Activated CD4-positive, alpha-beta T cell treated with anti-CD3 and anti-CD28 coated beads, Interleukin-2, amount 50 U/mL, for 4 hours (primary cell): ENCODE measurements at regions not wholly inside any gene's neighbourhood (a gene's known extent, or its start where the extent isn't known, plus 50 kb on each side); places are given as distances from the start of the nearest gene placed in this dataset.

ENCODE experiments used
- DNase-seq, 2 experiments: peaks; one replicate each; pipeline ENCODE4 v3.0.0-alpha.2; 2020

DNA sequence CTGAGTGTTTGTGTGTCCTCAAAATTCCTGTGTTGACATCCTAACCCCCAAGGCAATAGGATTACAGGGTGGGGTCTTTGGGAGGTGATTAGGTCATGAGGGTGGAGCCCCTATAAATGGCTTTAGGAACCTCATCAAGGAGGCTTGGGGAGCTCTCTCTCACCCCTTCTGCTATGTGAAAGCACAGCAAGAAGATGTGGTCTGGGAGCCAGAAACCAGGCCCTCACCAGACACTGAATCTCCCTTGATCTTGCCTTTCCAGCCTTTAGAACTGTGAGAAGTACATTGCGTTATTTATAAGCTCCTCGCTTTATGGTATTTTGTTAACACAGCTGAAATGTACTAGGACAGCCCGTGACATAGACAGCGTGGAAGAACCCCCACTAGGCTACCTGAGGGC is 712.0 kb upstream of the SGCG start:
- DNase-seq: no peak

DNA sequence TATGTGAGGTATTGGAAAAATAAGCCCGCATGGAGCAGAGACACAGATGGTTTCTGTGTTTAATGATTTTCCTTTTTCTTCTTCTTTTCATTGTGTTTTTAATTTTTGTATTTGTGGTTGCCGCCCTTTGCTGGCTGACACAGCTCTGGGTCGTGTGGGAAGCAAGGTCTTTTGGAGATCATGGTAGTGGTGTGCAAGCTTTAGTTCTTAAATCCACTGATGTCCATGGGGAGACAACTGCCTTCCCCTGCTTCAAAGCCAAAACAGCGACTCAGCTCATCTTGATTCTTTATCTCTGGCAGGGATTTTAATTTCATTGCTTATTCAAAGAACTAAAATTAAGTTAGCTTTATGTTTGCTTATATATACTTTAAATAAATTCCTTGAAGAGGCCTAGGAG is 711.3 kb upstream of the SGCG start:
- DNase-seq: no peak

DNA sequence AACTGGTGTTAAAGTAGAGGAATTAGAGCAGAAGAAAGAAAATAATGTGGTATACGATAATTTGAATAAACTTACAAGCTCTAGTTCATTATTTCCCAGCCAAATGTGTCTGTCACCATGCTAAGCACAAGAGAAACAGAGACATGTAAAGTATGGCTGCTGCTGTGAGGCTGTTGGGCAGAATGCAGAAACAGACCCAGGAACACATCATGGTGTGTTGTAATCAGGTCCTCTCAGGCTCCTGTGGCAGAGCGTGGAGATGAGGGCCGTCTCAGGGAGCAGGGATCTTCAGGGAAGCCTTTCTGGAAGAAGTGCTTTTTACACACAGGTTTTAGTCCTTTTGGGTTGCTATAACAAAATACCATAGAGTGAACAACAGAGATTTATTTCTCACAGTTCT is 710.7 kb upstream of the SGCG start:
- no peak for DNase-seq

DNA sequence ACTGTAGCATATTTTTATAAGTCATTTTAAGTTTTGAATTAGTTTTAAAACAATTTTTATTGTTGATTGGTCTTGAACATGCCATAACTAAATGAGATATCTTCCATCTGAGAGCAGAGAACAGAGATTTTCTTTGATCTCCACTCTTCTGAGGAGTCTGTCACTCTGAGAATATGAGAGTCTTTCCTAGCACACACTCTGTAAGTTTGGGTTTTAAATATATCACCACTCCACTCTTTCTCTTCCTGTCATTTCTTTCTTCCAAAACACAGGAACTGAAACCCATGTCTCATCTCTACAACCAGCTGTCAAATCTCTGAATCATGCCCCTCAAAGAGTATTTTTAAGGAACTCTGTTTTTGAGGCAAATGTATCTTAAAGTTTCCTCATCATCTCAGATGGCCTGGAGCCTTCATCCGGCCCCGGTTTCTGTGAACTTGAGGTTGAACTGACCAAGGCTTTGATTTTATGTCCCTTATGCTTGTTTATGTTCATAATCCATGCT is 698.2 kb upstream of the SGCG start:
- DNase-seq: no peak

DNA sequence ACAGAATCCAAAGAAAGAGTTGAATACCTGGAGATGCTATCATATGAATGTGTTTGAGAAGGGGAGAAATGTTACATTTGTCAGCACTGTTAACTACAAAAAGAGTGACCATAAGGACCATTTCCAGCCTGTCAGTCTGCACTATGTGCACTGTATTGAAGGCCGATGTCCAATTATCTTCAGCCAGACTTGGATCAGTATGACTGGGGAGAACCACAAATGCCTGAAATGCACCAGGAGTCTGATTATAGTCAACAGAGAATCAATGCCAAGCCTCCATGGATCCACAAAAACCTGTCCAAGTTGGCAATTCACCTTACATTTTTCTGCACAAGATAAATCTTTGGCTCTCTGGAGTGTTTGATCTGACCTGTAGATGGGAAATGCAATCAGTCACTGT is 697.5 kb upstream of the SGCG start:
- DNase-seq: no peak

DNA sequence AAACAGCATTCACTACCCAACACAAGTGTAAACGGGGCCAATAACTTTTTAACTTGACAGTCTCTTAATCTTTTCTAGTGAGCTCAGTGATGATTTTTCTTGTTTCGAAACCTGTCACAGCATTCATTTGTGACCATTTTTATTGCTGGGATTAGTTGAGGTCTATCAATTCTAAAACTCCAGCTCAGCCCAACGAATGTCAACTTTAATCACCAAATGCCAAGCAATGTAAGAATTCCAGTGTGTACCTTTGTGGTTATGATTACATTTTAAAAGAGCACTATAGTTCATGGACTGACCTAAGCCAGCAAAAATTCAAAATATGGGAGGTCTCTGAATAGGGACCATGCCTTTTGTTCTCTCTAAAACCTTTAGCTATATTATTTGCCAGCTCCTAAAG is 694.3 kb upstream of the SGCG start:
- no peak for DNase-seq

DNA sequence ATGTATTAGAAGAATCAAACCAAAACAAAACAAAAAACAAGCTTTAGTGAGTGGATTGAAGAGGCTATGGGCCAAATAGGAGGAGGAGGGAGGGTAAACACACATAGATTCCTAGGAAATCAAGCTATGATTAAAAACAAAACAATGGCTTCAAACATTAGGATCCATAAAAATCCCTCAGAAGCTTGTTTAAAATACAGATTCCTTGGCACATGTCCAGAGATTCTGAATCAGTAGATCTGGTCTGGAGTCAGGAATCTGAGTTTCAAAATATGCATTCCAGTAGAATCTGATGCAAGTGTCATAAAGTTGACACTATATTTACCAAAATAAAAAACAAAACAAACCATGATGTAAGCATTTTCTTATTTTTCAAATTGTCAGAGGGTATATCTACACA is 692.8 kb upstream of the SGCG start:
- DNase-seq: no peak

DNA sequence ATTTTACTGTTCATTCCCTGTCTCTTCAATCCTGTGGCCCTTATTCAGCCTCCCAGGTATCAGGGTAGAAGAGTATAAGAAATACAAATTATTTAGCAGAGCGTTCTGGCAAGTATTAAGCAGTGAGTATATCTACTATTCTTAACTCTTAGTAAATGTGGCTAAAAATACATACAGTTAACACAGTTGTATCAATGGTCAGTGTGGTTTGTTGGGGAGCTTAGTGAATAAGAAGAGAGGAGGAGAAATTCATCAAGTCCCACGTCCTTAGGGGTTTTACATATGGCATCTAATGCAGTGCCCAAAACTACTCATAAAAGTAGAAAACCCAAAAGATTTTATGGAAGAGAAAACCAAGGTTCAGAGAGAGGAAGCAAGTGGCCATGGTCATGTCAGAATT is 691.0 kb upstream of the SGCG start:
- DNase-seq: no peak

DNA sequence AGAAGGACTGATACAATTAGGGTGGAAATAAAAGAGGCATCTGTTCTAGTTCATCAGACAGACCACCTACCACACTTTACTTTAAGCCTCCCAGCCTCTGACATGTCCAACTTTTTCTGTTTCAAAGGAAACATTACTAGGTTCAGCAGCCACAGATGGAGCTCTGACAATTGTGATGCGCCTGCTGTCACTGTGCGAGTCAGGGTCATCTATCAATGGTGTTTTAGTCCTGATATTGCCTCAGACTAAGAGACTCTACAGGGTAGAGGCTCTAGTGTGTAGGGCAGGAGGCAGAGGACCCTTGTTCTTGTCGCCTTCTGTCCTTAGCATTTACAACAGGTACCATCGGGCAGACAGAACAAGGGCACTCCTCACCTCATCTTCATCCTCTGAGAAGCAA is 685.0 kb upstream of the SGCG start:
- no peak for DNase-seq

DNA sequence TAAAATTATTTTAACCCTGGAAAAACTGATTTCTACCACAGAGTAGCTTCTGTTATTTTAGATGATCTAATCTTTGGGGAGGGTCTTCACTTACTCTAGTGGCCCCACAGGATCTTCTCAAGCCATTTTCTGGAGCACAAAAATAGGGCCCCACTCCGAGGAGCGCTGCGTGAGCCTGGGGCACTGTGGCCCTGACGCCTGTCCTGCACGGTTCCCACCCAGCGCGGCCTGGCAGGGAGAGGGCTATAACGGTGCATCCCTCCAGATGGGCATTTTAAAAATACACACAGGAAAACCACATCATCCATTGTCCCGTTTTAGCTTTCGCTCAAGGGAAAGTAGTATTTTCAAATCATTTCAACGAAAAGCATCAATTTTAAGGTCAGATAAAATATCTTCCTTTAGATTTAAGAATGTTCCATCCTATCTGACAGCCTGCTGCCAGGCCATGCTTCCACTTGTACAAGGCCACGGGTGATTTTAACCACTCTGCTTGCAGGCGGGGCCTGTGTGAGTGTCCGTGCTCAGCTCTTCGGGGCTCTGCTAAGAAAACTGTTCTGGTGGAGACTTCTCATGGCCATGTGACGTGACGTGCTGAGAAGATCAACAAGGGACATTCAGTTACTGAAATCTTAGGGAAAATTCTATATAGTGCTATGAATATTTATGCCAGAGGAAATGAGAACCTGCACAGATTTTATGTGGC is 683.8 kb upstream of the SGCG start:
- no peak for DNase-seq

DNA sequence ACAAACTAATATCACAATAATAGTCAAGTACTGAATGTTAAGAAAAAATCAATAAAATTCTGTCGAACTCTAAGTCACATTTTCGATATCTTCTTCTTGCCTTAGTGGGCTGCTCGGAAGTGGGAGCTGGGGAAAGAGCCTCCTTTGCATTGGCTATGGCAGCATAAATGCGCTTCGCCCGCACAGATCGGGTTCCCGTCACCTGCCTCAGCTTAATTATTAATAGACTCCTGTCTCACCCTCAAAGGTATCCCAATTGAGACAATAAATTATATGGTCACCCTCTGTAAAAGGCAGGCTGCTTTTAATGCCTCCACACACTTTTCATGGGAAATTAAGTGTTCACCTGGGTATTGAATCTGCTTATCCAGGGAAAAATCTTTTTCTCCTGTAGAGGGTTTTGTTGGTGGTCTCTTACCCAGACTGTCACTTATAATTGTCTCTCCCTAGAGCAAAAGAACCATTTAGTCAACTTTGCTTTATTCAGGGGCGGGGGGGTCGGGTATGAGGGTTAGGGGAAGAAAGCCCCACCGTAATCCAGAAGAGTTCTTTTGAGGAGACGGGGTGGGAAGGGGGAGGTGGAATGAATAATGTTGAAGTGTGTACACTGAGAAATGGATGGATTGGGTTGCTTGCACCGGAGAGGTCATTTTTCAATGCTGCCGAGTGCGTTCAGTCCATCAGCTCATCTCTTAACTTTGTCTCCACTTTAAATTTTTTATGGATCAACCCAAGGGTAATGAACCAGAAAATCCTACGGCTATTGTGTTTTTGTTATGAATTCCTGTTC is 682.6 kb upstream of the SGCG start:
- no peak for DNase-seq

DNA sequence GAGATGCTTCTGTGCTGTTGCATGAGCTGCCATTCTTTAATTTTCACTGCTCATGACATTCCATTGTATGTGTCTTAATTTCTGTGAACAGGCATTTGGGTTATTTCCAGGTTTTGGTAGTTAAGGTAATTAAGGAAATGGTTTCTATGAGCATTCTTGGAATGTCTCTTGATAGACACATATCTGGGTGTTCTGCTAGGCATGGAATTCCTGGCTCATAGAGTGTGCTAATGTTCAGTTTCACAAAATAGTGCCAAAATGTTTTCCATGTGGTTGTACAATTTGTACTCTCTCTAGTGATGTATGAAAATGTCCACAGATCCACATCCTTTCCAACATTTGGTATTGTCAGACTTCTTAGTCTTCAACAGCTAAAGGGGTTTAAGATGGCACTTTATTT is 680.9 kb upstream of the SGCG start:
- no peak for DNase-seq

DNA sequence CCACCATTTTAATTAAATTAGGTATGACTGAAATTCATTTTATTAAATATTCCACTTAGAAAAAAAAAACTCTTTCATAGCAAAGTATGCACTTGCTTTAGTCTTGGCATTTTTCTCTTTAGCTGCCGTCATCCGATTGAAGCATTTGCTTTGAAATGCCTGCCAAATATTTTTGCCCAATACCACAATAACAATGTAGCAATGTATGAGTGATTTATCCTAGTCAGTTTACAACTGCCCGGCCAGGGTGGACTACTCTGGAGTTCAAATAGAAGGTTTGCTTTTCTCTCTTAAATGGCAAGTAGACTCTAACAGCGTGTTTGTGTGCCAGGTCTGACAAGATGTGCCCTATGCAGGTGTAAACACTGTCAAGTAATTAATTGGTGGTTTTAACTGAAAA is 675.3 kb upstream of the SGCG start:
- DNase-seq: no peak

DNA sequence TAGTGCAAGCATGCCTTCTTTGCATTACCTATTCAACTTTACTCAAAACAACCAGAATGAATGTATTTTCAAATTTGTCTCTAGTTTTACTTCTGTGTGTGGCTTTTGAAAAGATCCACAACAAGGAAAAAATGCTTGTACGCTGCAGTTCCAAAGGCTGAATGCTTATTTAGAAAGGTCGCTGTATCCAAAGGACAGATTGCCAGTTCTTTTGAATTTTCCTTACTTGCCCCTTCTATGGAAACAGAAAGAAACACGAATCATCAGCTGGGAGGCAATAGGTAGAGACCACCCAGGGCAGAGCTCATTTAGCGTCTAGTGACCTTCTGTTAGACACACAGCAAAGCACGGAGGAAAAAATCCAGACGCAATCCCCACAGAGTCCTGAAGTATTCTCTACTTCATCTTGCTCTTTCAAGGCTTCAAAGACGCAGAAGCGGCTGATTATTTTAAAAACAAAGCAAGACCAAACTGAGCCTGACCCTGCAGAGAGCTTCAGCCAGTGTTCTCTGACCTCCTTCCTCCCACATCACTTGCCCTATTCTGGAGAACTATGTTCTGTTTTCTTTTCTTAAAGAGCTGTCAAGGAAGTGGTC is 674.6 kb upstream of the SGCG start:
- no peak for DNase-seq

DNA sequence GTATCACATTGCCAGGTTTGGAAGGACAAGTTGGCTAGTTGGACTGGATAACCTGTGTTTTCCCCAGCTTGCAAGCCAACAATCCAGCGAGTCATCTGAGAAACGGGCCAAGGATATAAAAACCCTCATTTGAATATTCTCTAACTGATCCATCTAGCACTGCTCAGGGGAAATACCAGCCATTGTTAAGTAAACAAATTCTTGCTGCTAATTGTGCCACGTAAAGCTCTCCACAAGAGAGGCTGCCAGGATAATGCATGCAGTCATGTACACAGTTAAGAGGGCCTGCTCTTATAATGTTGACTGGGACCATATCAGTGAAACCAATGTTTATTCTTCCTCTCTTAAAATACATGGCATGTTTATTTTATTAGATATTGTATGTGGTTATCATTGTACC is 663.2 kb upstream of the SGCG start:
- DNase-seq: no peak

DNA sequence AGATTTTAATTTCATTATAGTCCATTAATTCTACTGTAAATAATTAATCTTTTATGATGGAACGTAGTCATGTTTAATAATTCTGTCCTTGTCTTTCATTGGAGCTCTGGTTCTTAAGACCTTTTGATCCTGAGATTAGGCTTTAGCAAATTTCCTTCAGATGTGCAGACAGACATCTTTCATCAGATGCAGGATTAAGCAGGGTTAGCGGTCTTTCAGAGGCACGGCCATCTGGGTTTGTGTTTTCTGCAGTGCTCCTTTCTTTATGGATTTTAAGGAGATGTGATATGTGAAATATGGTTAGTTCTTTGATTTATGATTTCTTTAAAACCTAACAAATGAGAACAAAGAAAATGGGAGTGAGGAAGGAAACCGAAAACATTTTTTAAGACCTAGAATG is 643.9 kb upstream of the SGCG start:
- DNase-seq: no peak

DNA sequence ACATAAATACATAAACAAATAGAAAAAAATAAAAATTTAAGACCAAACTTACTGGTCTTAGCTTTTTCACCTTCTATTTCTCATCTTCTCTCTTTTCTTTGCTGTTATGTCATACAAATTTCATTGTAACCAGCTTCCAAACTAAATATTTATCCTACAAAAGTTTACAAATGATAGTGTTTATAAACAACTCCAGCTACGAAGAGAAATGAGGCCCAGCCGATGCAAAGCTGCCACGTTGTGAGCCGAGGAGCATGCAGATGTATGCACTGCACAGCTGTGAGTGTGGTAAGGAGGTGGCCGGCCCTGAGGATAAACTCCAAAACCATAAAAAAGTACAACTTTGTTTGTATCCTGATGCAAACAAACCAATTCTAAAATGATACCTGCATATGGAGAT is 642.4 kb upstream of the SGCG start:
- DNase-seq: no peak

DNA sequence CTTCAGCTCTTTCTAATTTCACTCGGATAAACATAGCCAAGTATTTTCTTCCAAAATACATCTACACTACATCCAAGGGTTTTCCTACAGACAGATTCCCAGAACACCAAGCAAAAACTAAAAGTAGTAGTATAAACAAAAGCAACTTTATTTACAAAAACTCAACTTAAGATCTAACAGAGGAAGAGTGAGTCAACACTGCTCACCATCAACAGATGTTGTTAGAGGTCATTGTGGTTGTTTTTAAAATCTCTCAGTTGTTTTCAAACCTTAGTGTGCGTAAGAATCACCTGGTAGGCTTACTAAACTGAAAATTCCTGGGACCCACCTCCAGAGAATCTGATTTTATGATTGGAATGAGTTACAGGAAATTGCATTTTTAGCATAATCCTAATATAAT is 631.7 kb upstream of the SGCG start:
- no peak for DNase-seq

DNA sequence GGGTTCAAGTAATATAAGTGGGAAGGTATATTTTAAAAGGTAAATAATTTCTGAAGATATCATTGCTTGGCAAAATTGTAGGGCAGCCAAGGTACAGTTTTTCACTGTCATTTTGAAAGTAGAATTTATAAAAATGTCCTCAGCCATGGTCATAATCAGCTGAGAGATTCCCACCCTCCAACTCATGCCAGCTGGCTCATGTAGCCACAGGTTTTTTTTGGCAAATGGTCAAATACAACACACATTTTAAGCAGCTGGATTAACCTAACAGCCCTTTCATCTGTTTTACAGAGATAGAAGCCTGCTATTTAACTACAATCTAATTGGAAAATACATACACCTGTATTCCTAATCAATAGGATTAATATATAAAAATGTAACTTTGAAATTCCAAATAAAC is 619.2 kb upstream of the SGCG start:
- no peak for DNase-seq

DNA sequence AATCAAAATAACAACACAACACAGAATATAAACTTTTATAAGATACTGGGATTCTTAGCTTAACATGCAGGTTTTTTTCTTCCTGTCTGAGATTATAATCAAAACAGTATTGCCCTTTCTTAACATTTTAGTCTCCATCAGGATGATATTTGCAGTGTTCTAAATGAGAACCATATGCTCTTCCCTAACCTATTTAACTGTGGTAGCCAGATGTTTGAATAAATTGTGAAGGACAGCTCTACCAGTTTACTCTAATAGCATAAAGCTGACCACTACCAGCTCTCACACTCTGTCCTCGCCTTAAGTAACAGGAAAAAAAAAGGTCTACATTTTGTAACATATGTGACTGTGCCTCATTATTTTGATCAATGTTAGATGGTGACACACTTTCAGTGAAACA is 618.7 kb upstream of the SGCG start:
- DNase-seq: no peak

DNA sequence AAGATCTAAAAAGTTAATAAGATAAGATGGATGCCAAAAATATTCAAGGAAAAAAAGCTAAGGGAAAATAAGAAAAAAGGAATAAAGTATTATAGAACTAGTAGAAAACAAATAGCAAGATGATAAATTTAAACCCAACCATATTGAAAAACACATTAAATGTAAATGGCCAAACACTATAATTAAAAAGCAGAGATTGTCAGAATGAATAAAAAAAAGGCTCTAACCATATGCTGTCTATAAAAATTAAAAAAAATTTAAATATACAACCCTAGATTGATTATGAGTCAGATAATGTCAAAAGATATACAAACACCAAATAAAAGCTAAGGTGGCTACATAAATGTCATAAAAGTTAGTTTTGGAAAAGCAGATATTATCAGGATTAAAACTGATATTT is 617.5 kb upstream of the SGCG start:
- no peak for DNase-seq

DNA sequence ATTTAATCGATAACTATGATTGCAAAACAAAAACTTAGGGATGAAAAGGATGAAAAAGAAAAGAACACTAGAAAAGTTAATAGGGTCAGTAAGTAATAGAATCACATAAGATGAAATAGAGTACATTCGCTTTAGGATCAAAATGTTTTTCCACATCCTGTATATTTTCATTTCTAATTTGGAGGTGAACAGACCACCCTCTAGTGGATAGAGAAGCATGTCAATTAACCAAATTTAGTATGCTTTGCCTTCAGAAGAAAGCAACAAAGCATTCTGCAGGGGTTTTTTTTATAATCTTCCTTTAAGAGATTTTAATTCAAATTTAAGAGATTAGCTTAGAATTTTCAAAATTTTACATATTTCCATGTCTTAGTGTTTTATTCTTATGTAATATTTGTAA is 611.0 kb upstream of the SGCG start:
- DNase-seq: no peak

DNA sequence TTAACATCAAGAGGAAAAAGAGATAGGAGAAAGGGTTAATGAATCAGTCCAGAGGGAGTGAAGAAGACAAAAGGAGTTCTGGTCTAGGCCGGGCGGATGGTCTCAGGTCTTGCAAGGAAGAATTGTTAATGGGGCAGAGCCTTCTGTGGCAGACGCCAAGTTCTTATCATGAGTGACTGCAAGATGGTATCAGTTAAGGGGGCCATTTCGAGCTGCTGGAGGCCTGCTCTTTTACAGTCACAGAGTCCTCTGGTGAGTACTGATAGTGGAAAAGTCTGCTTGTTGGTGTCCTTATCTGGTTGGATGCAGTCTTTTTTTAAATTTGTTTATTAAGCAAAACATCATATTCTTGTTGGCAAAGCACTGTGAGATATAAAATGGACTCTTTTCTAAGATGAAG is 590.9 kb upstream of the SGCG start:
- no peak for DNase-seq

DNA sequence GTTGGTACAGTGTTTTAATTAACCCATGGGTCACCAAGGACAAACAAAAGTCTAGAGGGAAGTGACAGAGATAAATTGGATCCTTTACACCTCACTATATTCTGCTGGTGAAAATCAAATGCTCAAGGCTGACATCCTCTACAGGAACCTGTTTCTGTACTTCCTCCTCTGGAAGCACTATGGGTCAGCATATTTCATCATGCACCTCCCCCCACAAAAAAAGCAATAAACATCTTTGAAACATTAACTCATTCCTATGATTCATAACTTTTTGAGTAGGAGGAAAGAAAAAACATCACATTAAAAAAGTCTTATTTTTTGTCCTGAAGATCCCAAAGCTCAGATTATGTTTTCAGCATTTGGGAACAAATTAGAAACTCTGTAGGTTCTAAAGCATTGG is 588.3 kb upstream of the SGCG start:
- DNase-seq: no peak
